GM21515 (cell line): ENCODE measurements at regions not wholly inside any gene's neighbourhood (a gene's known extent, or its start where the extent isn't known, plus 50 kb on each side); places are given as distances from the start of the nearest gene placed in this dataset.
A peak's percentile ranks its signal among the peaks of the same experiment; 100 is the strongest.

Experiments
- ATAC-seq: cut with Tn5 transposase; IDR thresholded peaks from one replicate; pipeline ENCODE4 v1.9.1; 2021; ENCODE audit not compliant: unreplicated experiment

- ATAC-seq: no peak
Measured at GRCh38 chr11:95692526-95693260, 96.9 kb downstream of the FAM76B start.

- ATAC-seq: no peak
Measured at GRCh38 chr11:95690100-95690499, 99.5 kb downstream of the FAM76B start.

GRCh38 chr11:95688501-95689222 lies 100.9 kb downstream of the FAM76B start:
- peak; percentile 52 for ATAC-seq

- ATAC-seq: no peak
Measured at GRCh38 chr11:95688015-95688414, 101.6 kb downstream of the FAM76B start.

- no peak for ATAC-seq
Measured at GRCh38 chr11:95686265-95686664, 103.3 kb downstream of the FAM76B start.

GRCh38 chr11:95684701-95685100 lies 104.9 kb downstream of the FAM76B start:
- no peak for ATAC-seq

GRCh38 chr11:95684170-95684569 lies 105.4 kb downstream of the FAM76B start:
- no peak for ATAC-seq

- no peak for ATAC-seq
Measured at GRCh38 chr11:95682552-95682951, 107.0 kb downstream of the FAM76B start.

- peak; percentile 93 for ATAC-seq
Measured at GRCh38 chr11:95680169-95680929, 109.2 kb downstream of the FAM76B start.

GRCh38 chr11:95678988-95679387 lies 110.6 kb downstream of the FAM76B start:
- no peak for ATAC-seq

- no peak for ATAC-seq
Measured at GRCh38 chr11:95676308-95676707, 113.3 kb downstream of the FAM76B start.

GRCh38 chr11:95675585-95675984 lies 114.0 kb downstream of the FAM76B start:
- ATAC-seq: no peak

- no peak for ATAC-seq
Measured at GRCh38 chr11:95674657-95675358, 114.8 kb downstream of the FAM76B start.

- ATAC-seq: no peak
Measured at GRCh38 chr11:95671768-95672167, 117.8 kb downstream of the FAM76B start.

GRCh38 chr11:95668131-95668530 lies 121.5 kb downstream of the FAM76B start:
- no peak for ATAC-seq

- ATAC-seq: no peak
Measured at GRCh38 chr11:95661162-95661561, 128.4 kb downstream of the FAM76B start.

- no peak for ATAC-seq
Measured at GRCh38 chr11:95660038-95660437, 129.5 kb downstream of the FAM76B start.

- ATAC-seq: no peak
Measured at GRCh38 chr11:95659088-95659487, 130.5 kb downstream of the FAM76B start.

GRCh38 chr11:95655536-95655935 lies 134.0 kb downstream of the FAM76B start:
- no peak for ATAC-seq

GRCh38 chr11:95653680-95654079 lies 135.9 kb downstream of the FAM76B start:
- ATAC-seq: no peak

- ATAC-seq: no peak
Measured at GRCh38 chr11:95653099-95653498, 136.5 kb downstream of the FAM76B start.
